ENCODE measurements at regions not wholly inside any gene's neighbourhood (a gene's known extent, or its start where the extent isn't known, plus 50 kb on each side); places are given as distances from the start of the nearest gene placed in this dataset.

GRCh38 chr10:117741524-117741923 is 199.0 kb downstream of the EMX2 start:
- ATAC-seq: peak; percentile 82

More at GRCh38 chr10:117741524-117741923, 199.0 kb downstream of the EMX2 start:
- Histone ChIP-seq H3K9me2 (ENCODE audit: insufficient read depth) (no peaks in the 10 kb centered on the region), H2AFZ (ENCODE audit: low read depth, low read length, poor library complexity, severe bottlenecking) (no peak overlapping the region), H3K36me3 (ENCODE audit: control insufficient read depth in 1 of 2, insufficient read depth in 2 of 2, low read length in 2 of 2) (no peaks in the 10 kb centered on the region), H3K79me2 (ENCODE audit: insufficient read depth, low read length) (no peaks in the 10 kb centered on the region), H3K27me3 (ENCODE audit: insufficient read depth, low read length) (peaks cover 18% of the 10 kb centered on the region; the same call in 1 of the 2 replicates), H3K9ac (ENCODE audit: low read length) (no peak overlapping the region), H3K4me3 (replicated peaks in 1 of 2; ENCODE audit: low read depth in 1 of 2, low read length in 2 of 2) (no peak overlapping the region), H4K20me1 (ENCODE audit: insufficient read depth) (no peaks in the 10 kb centered on the region), H3K4me1 (ENCODE audit: control insufficient read depth in 1 of 2, insufficient read depth in 2 of 2, low read length in 2 of 2) (peaks cover under 1 to 6% of the 10 kb centered on the region in 2 experiments; a peak in 3 of 4 replicates), H3K27ac (ENCODE audit: low read depth, low read length) (no peak overlapping the region), H3K4me2 (ENCODE audit: low read length) (no peak overlapping the region), H3K9me3 (ENCODE audit: control insufficient read depth in 1 of 2, insufficient read depth in 1 of 2, low read depth in 1 of 2, low read length in 2 of 2) (no peaks in the 10 kb centered on the region)
- POLR2A ChIA-PET: interaction anchor here (0.6 kb wide), 1 partner anchor 25 kb away, joined by 4 read pairs; no protein-coding TSS in a partner anchor
- BruUV-seq (replicated peaks): no TSS peak
- CTCF ChIA-PET: interaction anchor here (0.7 to 1.0 kb wide), 5 partner anchors 9 to 503 kb away, joined by 3 to 4 read pairs (median 3); no protein-coding TSS in a partner anchor
- TF ChIP-seq RAD21 (IDR thresholded peaks at IDR 0.05; ENCODE audit: low read depth) (no peak), EGR1 (IDR thresholded peaks at IDR 0.05; ENCODE audit: low read depth) (no peak), CTCF (IDR thresholded peaks at IDR 0.05 in 2 of 3, conservative IDR thresholded peaks at IDR 0.05 in 1 of 3; ENCODE audit: borderline replicate concordance in 1 of 3, insufficient read depth in 1 of 3, low read depth in 2 of 3, low read length in 2 of 3) (peak in 2 of 3 experiments; percentile 64 to 76; a peak in 4 of 6 replicates), FOSL1 (IDR thresholded peaks at IDR 0.05; ENCODE audit: low read depth) (no peak), ZBTB33 (IDR thresholded peaks at IDR 0.05; ENCODE audit: extremely low read depth, insufficient replicate concordance, low read length) (no peak), SP1 (IDR thresholded peaks at IDR 0.05; ENCODE audit: low read depth) (no peak), ATF3 (IDR thresholded peaks at IDR 0.05) (no peak), SIN3A (IDR thresholded peaks at IDR 0.05; ENCODE audit: low read depth) (no peak), ELF1 (IDR thresholded peaks at IDR 0.05; ENCODE audit: borderline replicate concordance, low read depth) (no peak)
- no peak for DNase-seq (ENCODE audit: low read depth, low spot score)
- RAD21 ChIA-PET (ENCODE audit: low non-redundant PET in 1 of 2, low total read pairs in 2 of 2, uncharacterized antibody in 2 of 2, unreplicated experiment in 2 of 2): no interaction called here
- intact Hi-C loops (cut with micrococcal nuclease): no loop called here
